GM19035 (cell line): ENCODE measurements at regions not wholly inside any gene's neighbourhood (a gene's known extent, or its start where the extent isn't known, plus 50 kb on each side); places are given as distances from the start of the nearest gene placed in this dataset.

Experiments
- ATAC-seq: cut with Tn5 transposase; IDR thresholded peaks from one replicate; pipeline ENCODE4 v1.9.1; 2021; ENCODE audit not compliant: unreplicated experiment

DNA sequence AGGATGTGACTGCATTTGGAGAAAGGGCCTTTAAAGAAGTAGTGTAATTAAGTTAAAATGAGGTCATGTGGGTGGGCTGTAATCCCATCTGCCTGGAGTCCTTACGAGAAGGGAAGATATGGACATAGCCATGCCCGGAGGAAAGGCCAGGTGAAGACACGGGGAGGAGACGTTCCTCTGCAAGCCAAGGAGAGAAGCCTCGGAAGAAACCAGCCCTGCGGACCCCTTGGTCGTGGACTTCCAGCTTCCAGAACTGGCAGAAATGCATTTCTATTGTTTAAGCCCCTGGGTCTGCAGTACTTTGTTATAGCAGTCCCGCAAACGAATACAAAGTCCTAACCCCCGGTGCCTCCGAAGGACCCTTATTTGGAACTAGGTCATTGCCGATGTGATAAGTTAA is 87.6 kb upstream of the TAF1B start:
- ATAC-seq: no peak

DNA sequence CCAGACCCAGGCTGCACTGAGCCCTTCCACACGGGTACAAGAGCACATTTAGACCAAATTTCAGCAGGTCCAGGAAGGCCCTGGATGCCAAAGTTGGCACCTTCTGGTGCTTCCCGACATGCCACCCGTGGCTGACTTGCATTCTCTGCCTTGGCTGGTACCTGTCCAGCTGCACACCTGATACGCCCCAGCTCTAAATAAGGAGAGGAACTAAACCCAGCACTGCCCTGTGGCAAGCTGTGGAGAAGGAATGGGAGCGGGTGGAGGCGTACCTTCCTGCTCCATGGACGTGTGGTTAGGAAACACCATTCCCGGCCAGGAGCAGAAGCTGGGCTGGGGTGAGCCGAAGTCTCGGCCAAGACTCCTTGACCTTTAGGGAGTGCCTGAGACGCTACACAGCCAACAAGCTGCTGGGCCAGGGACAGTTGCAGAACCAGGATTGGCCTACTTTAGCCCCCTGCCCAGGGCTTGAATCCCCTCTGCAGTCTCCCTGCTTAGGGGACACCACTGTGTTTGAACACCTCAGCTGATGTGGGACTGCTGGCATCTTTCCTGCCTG is 86.5 kb upstream of the TAF1B start:
- ATAC-seq: no peak

DNA sequence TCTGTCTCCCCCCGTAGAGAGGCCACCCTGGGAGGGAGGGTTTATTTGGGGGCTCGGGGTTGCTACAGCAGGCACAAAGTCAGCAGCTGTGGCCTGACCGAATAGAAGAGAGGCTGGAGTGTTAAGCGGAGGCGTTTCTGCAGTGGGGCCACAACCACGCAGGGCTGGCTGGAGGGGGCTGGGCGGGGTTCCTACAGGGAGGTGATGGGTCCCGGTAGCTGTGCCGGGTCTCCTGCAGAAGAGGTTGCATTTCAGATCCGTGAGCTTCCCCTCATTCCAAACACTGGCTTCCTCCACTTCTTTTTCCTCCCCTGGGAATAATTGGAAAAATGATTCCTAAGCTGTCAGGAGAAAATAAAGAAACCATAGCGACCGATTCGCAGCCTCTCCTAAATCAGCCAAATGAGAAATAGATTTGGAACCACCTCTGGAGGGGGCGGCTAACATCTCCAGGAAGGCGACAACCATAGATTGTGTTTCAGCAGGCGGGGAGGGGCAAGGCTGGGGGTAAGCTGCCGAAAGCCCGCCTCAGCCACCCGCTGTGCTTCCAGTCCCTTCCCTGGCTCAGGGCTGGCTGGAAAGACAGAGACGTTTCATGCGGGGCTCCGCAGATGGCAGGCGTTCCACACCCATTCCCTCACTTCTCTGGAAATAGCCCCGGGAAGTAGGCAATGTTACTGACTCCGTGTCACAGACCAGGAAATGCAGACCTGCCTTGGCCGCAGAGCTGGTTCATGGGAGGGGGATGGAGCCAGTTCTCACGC is 85.6 kb upstream of the TAF1B start:
- no peak for ATAC-seq

DNA sequence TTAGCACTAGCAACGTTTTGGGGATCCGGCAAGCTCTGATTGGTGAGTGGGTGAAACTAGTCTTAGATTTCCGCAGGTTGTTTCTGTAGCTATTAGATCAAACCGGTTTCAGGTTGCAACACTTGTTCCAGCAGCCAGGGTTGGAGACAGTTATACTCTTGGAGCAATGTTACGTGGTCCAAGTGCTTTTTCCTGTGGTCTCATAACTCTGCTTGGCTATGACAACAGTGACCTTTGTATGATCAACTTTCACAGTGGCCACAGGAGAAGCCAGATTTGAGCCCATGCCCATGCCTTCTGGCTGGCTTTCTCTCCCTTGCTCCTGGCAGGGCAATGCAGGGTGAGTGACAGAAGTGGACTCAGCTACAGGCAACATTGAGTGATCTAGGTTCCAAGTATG is 84.5 kb upstream of the TAF1B start:
- no peak for ATAC-seq

DNA sequence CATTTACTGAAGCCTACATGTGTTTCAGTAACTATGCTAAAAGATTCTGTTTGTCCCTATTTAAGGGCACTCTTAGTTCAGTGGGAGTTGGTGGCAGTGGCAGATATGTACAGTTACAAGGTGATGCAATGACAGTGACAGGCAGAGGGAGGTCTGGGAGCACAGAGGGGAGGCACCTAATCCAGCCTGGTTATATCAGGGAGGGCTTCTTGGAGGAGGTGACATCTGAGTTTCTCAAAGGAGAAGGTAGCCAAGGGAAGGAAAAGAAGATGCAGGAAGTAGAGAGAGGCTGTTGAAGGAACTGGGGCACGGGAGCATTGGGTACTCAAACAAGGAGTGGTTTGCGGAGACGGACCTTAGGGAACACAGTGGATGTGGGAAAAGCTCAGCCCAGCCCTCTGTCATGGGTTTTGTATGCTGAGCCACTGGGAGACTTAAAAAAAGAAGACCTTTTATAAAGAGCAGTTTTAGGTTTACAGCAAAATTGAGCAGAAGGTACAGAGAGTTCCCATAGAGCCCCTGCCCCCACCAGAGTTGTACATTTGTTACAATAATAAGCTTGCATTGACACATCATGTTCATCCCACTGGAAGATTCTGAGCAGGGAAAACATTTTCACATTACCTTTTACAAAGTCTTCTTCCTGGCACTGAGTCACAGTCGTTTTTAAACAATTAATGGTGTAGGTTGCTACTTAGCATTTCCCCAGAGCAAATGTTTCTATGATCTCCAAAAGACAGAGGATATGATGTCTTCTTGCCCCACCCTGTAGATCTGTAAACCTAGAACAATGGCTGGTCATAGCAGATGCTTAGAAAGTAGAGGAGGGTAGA is 83.0 kb upstream of the TAF1B start:
- no peak for ATAC-seq

DNA sequence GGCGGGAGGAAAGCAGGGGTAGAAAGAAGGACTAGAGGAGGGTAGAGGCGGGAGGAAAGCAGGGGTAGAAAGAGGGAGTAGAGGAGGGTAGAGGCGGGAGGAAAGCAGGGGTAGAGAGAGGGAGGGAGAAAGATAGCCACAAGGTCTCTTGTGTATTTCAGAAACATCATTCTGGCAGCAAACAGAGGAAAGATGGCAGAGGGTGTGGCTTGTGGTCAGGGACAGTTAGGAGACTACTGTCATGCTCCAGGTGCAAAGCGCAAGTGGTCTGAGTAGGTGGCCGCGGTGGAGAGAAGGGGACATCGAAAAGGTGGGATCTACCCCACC is 82.4 kb upstream of the TAF1B start:
- no peak for ATAC-seq

DNA sequence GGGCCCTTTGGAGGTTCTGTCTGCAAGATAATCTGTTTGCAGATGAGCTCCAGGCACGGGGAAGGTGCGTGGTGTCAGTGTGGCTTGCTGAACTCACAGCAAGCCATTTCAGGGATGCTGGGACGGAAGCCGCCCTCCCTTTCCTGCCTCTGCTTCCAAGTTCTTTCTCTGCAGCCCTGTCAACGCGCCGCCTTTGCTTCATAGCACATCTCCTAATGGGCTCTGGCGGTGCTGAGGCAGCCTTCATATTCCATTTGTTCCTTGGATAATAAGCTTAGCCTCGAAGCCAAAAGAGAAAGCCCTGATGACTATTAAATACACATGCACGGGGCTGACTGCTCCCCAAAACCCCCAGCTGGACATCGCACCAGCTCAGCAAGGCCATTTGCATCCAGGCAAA is 81.7 kb upstream of the TAF1B start:
- no peak for ATAC-seq

DNA sequence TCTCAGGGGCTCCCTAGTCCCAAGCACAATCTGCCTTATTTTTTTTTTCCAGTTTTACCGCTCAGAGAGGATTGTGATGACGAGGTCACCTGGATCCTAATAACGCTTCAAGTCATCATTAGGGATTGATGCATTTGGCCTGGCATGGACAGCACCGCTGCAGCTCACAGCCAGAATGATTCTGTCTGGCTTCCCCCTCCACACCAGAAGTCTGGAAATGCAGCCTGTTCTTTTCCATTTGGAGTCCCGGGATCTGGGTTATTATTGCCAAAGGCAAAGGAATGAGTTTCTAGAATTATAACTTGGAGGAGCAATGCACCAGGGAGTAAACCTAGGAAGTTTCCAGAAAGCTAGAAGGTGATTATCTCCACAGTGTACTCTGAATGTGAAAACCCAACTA is 81.1 kb upstream of the TAF1B start:
- ATAC-seq: no peak

DNA sequence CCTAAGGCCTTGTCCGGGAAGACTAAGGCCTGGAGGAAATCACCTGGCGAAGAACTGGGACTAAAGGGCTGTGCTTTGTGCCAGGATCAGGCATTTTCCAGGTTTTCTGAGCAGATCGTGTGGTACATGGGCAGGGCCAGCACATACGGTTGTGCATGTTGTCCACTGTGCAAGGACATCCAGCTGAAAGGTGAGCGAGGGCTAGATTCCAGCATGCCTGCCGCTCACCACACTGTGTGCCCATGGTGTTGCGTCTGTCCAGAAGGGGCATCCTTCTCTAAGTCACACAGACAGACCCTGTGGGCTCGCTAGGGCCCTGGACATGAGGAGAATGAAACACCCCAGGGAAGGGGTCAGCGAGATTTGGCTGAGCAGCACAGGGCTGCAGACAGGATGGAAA is 80.3 kb upstream of the TAF1B start:
- ATAC-seq: no peak

DNA sequence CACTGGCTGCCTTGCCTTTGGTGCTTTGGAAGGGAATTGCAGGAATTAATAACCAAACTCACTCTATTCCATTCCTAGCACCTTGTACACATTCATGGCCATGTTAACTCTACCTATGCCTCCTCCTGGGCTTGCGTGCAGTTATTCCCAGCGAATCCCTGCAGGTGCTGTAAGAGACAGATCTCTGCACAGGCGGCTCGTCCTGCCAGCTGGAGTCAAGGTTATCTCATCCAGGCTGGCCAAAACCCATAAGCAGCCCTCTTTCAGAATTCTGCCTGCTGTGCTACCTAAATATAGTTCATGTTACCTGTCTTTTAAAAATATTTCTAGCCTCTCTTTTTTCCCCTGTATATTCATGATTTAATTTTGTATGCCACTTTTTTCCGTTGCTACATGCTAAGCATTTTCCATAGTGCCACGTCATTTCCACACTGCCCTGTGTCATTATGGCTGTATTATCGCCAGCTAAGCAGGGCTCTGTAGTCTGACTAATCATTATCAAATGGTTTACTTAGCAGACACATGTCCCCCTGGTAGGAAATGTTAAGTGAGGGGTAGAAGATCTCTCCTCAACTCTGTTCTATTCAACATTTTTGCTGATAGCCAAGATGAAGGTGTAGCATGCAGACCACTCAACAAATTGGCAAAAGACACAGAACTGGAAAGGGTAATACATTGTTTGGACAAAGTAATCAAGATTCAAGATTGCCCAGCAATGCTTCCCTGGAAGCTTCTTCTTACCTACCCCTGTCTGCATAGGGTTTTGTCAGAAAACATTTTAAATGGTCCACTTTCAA is 79.7 kb upstream of the TAF1B start:
- ATAC-seq: no peak

DNA sequence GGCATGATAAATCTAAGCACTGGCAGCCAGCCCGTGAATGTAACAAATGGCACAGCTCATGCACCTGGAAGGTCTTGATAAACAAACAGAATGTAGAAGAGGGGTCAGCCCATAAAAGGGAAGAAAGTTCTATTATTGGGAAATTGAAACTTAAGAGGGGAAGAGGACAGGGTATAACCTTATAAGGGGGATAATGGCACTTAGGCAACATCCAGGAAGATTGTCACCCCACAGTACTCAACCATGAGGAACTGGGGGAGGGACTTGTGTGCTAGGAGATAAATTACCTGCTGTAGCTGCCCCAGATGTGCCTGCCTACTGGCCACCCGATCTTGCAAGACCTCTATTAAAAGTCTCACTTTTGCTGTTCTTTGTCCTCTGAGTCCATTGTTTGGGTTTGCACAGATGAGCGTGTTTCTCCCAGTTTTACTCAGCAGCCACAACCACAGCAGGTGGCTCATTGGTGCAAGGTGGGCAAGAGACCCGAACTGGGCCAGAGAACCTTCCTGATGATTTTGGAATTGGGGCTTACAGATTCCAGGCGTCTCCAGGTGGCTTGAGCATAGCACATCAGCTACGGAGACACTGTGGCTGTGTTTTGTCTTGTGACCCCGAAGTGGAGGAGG is 79.0 kb upstream of the TAF1B start:
- no peak for ATAC-seq

DNA sequence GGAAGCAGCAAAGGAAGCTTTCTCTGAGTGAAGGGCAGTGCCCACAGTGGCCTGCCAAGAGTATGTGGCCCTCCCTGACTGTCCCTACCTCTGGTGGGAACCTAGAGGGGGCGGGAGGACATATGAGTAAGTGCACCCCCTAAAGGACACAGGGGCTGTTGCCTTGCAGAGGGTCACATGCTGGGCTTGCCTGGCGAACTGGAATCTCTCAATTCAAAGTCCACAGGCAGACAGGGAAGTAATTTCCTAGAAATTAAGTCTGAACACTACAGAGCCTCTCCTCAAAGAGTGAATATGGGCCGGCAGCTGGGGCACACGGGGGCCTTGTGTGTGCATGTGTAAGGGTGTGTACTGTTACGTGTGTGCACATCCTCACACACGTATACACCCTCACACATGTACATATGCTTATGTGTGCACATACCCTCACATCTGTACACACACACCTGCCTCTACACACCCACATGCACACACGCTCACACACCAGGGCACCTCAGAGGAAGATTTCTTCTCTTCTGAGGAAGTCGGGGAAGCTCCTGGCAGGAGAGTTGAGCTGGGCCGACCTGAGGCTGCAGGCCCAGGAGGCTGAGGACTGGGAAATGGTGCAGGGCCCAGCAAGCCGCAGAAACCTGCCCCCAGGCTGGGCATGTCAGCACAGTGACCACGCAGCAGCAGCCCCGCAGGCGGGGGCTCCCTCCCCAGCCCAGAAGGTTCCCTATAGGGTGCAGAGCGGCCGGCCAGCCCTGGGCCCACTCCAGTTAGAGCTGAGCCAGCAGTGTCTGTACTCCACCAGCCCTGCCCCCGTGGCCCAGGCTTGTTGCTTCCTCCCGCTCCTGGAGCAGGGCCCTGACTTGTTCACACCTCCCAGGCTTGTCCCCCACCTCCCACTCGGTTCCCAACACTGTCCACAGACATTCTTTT is 77.4 kb upstream of the TAF1B start:
- no peak for ATAC-seq

DNA sequence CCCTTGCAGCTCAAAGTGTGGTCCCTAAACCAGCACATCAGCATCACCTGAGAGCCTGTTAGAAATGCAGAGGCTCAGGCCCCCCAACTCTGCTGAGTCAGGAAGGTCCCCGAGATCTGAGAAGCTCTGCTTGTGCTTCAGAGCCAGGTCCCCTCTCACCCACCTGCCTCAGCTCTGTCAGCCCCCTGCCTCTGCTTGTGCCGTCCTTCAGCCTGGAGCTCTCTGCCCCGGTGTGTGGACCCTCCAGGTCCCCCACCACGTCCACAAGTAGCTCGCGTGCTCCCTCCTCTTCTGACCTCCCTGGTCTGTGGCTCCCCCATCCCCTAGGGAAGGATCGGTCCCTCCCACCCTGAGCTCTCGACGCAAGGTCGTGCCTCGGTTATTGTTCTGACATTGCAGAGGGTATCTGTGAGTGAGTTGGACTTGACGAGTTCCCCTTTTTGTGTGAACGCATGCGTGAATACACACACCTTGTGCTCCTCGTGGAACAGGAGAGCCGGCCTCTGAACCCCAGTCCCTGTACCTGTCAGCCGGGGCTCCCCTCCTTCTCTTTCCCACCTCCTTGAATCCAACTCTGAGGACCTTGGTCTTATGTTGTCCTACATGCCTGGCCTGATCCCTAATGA is 75.5 kb upstream of the TAF1B start:
- no peak for ATAC-seq

DNA sequence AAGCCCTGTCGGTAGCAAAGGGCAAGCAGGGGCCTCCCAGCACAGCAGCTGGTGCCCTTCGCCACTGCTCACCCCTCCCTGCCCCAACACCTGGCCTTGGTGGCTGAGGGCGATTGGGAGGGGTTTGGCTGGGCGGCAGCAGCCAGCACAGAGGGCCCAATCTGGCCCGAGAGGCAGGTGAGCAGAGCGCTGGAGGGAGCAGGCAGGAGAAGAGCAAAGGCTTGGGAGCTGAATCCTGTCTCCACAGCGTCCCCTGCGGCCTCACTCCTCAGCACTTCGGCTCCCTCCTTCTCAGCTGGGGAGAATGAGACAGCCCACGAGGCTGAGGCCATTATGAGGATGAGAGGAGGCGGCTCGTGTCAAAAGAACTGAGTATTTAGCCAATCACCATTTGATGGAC is 74.9 kb upstream of the TAF1B start:
- ATAC-seq: no peak

DNA sequence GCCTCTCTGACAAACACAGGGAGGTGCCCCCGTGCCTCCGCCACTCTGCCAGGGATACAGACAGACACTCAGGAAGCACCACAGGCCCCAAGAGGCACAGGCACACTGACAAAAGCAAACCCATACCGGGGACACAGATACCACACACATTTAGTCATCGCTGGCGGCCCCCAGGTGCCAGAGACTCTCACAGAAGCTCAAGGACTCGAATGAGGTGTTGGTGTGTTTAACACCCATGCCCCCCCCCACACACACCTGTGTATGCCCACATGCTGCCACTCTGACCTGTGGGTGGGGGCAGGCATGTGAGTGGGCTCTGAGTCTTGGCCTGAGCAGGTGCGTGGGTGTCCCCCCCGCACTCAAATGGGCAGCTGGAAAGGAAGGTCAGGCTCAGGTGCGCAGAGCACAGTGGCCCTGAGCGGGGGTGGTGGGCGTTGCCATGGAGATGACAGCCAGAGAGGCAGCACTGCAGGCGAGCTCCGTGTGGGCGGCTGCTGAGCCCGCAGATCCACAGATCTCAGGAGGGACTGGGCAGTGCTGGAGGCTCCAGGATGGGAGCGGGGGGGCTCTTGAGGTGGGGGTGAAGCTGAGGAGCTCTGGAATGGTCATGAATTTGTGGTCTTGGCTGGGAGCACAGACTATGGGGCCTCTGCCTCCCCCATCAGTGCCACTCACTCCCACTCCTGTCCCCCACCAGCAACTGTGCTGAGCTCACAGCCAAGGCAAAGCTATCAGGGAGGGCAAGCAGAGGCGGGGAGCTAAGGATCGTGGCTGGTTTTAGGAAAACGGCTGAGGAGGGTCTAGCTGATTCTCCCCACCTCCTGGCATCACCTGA is 73.9 kb upstream of the TAF1B start:
- no peak for ATAC-seq

DNA sequence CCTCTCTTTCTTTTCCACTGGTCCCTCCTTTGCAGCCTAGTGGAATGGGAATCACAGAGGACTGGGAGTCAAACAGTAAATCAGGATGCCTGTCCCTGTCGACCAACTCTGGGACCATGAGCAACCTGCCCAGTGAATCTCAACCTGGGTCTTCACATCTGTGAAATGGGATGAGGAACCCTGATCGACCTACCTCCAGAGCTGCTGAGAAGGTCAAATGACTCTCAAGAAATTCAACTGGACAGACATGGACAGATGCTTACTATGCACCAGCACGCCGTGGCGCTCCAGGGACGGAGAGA is 73.3 kb upstream of the TAF1B start:
- ATAC-seq: no peak

DNA sequence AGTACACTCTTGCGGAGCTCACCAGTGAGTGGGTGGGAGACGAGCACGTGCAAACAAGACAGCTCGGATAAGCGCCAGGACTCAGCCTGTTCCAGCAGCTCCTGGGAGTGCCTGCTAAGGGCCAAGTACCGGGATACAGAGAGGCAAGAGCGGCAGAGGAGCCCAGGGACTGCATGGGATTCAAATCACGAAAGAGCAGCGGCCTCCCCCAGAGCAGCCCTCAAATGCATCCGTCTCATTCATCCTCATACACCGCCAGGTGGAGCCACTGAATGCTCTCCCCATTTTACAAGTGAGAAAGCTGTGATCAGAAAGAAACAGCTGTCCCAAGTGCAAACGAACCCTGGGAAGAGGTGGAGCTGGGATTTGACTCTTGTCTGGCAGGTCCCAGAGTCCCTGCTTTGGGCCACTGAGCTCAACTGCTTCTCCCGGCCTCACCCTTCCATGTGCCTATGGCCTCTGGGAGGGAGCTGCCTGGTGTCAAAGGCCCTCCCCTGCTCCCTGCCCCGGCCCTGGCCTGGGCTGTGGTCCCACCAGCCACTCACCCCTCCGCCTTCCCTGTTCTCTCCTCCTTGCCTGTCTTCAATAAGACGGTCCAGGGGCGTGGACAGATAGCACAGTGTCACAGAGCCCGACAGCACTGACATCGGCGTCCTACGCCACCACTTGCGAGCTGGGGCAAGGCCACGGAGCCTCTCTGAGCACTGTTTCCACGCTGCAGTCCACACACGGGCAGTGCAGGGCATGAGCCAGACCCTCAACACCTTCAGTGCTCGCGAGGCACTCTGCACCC is 72.8 kb upstream of the TAF1B start:
- ATAC-seq: no peak

DNA sequence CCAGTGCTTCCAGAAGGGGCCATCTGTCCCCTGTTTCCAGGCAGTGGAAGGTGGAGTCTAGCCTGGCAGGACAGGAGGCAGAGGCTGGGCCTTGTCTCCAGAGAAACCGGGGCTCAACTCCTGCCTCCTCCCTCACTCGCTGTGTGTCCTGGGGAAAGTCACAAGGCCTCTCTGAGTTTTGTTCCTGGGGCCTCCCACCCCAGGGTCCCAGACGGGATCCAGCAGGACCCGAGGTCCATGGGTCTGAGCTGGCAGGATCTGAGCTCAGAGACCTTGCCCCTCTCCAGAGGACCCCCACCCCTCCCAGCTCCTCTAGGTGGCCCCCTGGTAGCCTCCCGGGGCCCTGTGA is 72.2 kb upstream of the TAF1B start:
- ATAC-seq: no peak
